Renal cortex interstitium (tissue), 11 donors: ENCODE measurements at regions not wholly inside any gene's neighbourhood (a gene's known extent, or its start where the extent isn't known, plus 50 kb on each side); places are given as distances from the start of the nearest gene placed in this dataset.
A peak's percentile ranks its signal among the peaks of the same experiment; 100 is the strongest.
"Not testable (repeated sequence)": the region's sequence is repeated elsewhere in the genome, so short reads cannot be mapped to it uniquely, and the experiment has no call there.

Experiments used
- DNase-seq, 11 donors: peaks; one replicate each; pipeline ENCODE4 v3.0.0-alpha.2; 2013; ENCODE audit warnings: low read depth in 9 of 11, low spot score in 4 of 11; ENCODE audit errors: extremely low read depth in 1 of 11

GRCh38 chr1:181313466-181313865, 169.9 kb upstream of the CACNA1E start:
- no peak for DNase-seq

- no peak for DNase-seq
These were observed 169.3 kb upstream of the CACNA1E start for GRCh38 chr1:181314010-181314409.

- no peak for DNase-seq
These were observed 168.4 kb upstream of the CACNA1E start for GRCh38 chr1:181314959-181315358.

- DNase-seq = no peak
These were observed 165.9 kb upstream of the CACNA1E start for GRCh38 chr1:181317261-181317930.

- peak in 2 of 11 donors; percentile 15 to 16 for DNase-seq
These were observed 165.1 kb upstream of the CACNA1E start for GRCh38 chr1:181318022-181318857.

GRCh38 chr1:181318858-181319235, 164.5 kb upstream of the CACNA1E start:
- DNase-seq = no peak

GRCh38 chr1:181319907-181320306, 163.4 kb upstream of the CACNA1E start:
- DNase-seq = no peak

GRCh38 chr1:181324797-181325616, 158.3 kb upstream of the CACNA1E start:
- no peak for DNase-seq

- DNase-seq = not testable (repeated sequence)
These were observed 157.6 kb upstream of the CACNA1E start for GRCh38 chr1:181325765-181326164.

GRCh38 chr1:181326348-181326747, 157.0 kb upstream of the CACNA1E start:
- no peak for DNase-seq

GRCh38 chr1:181327796-181328195, 155.5 kb upstream of the CACNA1E start:
- no peak for DNase-seq

- DNase-seq = no peak
These were observed 148.6 kb upstream of the CACNA1E start for GRCh38 chr1:181334724-181335123.

GRCh38 chr1:181335631-181336030, 147.7 kb upstream of the CACNA1E start:
- no peak for DNase-seq

- DNase-seq = no peak
These were observed 142.2 kb upstream of the CACNA1E start for GRCh38 chr1:181341026-181341632.

GRCh38 chr1:181344091-181344490, 139.2 kb upstream of the CACNA1E start:
- DNase-seq = no peak

- no peak for DNase-seq
These were observed 138.2 kb upstream of the CACNA1E start for GRCh38 chr1:181345146-181345545.

GRCh38 chr1:181347495-181348390, 135.6 kb upstream of the CACNA1E start:
- no peak for DNase-seq

- no peak for DNase-seq
These were observed 133.8 kb upstream of the CACNA1E start for GRCh38 chr1:181349512-181349911.
